Thyroid gland (tissue), 4 donors: ENCODE measurements at regions not wholly inside any gene's neighbourhood (a gene's known extent, or its start where the extent isn't known, plus 50 kb on each side); places are given as distances from the start of the nearest gene placed in this dataset.

Source experiments
- DNase-seq, 2 donors: peaks; one replicate each; pipeline ENCODE4 v3.0.0-alpha.2; 2019
- H3K27ac ChIP-seq, 3 donors: fragments of 200-600 bp; sonication (generic); 1 replicate in 2 of 3; 2 replicates in 1 of 3; pipeline ENCODE4 v1.5.1; 2016 to 2019; ENCODE audit warnings: mild to moderate bottlenecking in 1 of 3, moderate library complexity in 1 of 3
- H3K27me3 ChIP-seq: fragments of 200-600 bp; sonication (generic); one replicate; pipeline ENCODE4 v1.5.1; 2019
- H3K36me3 ChIP-seq, 2 donors: fragments of 200-600 bp; sonication (generic); one replicate each; pipeline ENCODE4 v1.5.1; 2016 to 2019
- H3K4me1 ChIP-seq, 2 donors: fragments of 200-600 bp; sonication (generic); one replicate each; pipeline ENCODE4 v1.5.1; 2017 to 2019
- H3K4me3 ChIP-seq, 3 donors: fragments of 200-600 bp; sonication (generic); replicated peaks in 1 of 3; 1 replicate in 2 of 3; 2 replicates in 1 of 3; pipeline ENCODE4 v1.5.1; 2016; ENCODE audit warnings: mild to moderate bottlenecking in 1 of 3
- H3K9me3 ChIP-seq: fragments of 200-600 bp; sonication (generic); one replicate; pipeline ENCODE4 v1.5.1; 2017
- CTCF ChIP-seq, 6 experiments: fragments of 200-600 bp in 3 of 6; fragments of 450-650 bp in 3 of 6; sonication (generic) in 3 of 6; IDR thresholded peaks; one replicate each; pipeline ENCODE4 v1.5.1; 2016 to 2019; ENCODE audit warnings: antibody characterized with exemption in 6 of 6, mild to moderate bottlenecking in 2 of 6, inconsistent platforms in 1 of 6, moderate library complexity in 1 of 6
- POLR2A ChIP-seq, 2 donors: fragments of 450-650 bp; IDR thresholded peaks; one replicate each; pipeline ENCODE4 v1.6.1; 2017; ENCODE audit warnings: antibody characterized with exemption in 2 of 2, mild to moderate bottlenecking in 2 of 2, moderate library complexity in 1 of 2
- WGBS, 2 donors: methylation state at CpG; one replicate each; pipeline ENCODE4 v1.1.5; 2017; 5-methylcytosine and 5-hydroxymethylcytosine counted together
- intact Hi-C: fragments of 100-400 bp; cut with DNase I; formaldehyde crosslinking; loops from one replicate; pipeline ENCODE4 v1.15.1; 2023

- H3K27me3 ChIP-seq: no peaks in the 10 kb centered on the region
- H3K4me1 ChIP-seq: no peaks in the 10 kb centered on the region
- 76 to 84% methylated on average over 2 of the region's 2 CpGs for WGBS, 2 donors
- H3K27ac ChIP-seq: no peak overlapping the region
- H3K36me3 ChIP-seq: no peaks in the 10 kb centered on the region
- intact Hi-C loops: no loop called here
- no peak overlapping the region for H3K4me3 ChIP-seq
- no peaks in the 10 kb centered on the region for H3K9me3 ChIP-seq
- no peak for DNase-seq
- TF ChIP-seq POLR2A (IDR thresholded peaks at IDR 0.05): no peak
- TF ChIP-seq CTCF (IDR thresholded peaks at IDR 0.05): no peak
Observed at GRCh38 chrX:10904220-10904619, 206.9 kb upstream of the HCCS start.

GRCh38 chrX:10906866-10907265 lies 204.3 kb upstream of the HCCS start:
- no peak for DNase-seq
- Histone ChIP-seq H3K36me3 (no peaks in the 10 kb centered on the region), H3K27me3 (no peaks in the 10 kb centered on the region), H3K4me1 (no peaks in the 10 kb centered on the region), H3K9me3 (no peaks in the 10 kb centered on the region), H3K4me3 (no peak overlapping the region), H3K27ac (no peak overlapping the region)
- intact Hi-C loops: no loop called here
- TF ChIP-seq CTCF (IDR thresholded peaks at IDR 0.05): no peak
- TF ChIP-seq POLR2A (IDR thresholded peaks at IDR 0.05): no peak
- 79 to 88% methylated on average over 1 of the region's 1 CpG for WGBS, 2 donors

- intact Hi-C loops: no loop called here
- TF ChIP-seq CTCF (IDR thresholded peaks at IDR 0.05) (no peak), POLR2A (IDR thresholded peaks at IDR 0.05) (no peak)
- no peaks in the 10 kb centered on the region for H3K27me3 ChIP-seq
Observed at GRCh38 chrX:10922159-10922558, 189.0 kb upstream of the HCCS start.

GRCh38 chrX:10922835-10923234 lies 188.3 kb upstream of the HCCS start:
- no peak for TF ChIP-seq CTCF (IDR thresholded peaks at IDR 0.05)
- no peak for TF ChIP-seq POLR2A (IDR thresholded peaks at IDR 0.05)
- Histone ChIP-seq H3K4me3 (no peak overlapping the region), H3K27me3 (no peaks in the 10 kb centered on the region), H3K27ac (no peak overlapping the region), H3K36me3 (no peaks in the 10 kb centered on the region), H3K4me1 (peaks cover 0 to 8% of the 10 kb centered on the region in 2 donors), H3K9me3 (no peaks in the 10 kb centered on the region)
- intact Hi-C loops: no loop called here
- DNase-seq: no peak
- WGBS, 2 donors: 83 to 89% methylated on average over 1 of the region's 1 CpG

More at GRCh38 chrX:10922159-10922558, 189.0 kb upstream of the HCCS start:
- Histone ChIP-seq H3K36me3 (no peaks in the 10 kb centered on the region), H3K9me3 (no peaks in the 10 kb centered on the region), H3K4me1 (peaks cover 0 to 8% of the 10 kb centered on the region in 2 donors), H3K27ac (no peak overlapping the region), H3K4me3 (no peak overlapping the region)
- peak; percentile 2 to 15 for DNase-seq

- Histone ChIP-seq H3K27ac (no peak overlapping the region), H3K9me3 (no peaks in the 10 kb centered on the region), H3K27me3 (no peaks in the 10 kb centered on the region), H3K36me3 (no peaks in the 10 kb centered on the region), H3K4me1 (peaks cover 0 to 8% of the 10 kb centered on the region in 2 donors), H3K4me3 (no peak overlapping the region)
- 80 to 82% methylated on average over 3 of the region's 3 CpGs for WGBS, 2 donors
- DNase-seq: no peak
- intact Hi-C loops: no loop called here
- TF ChIP-seq CTCF (IDR thresholded peaks at IDR 0.05): no peak
- no peak for TF ChIP-seq POLR2A (IDR thresholded peaks at IDR 0.05)
Observed at GRCh38 chrX:10923466-10923865, 187.7 kb upstream of the HCCS start.
